B cell (primary cell): ENCODE measurements at regions not wholly inside any gene's neighbourhood (a gene's known extent, or its start where the extent isn't known, plus 50 kb on each side); places are given as distances from the start of the nearest gene placed in this dataset.

Source experiments
- ATAC-seq: fragments of 200-7000 bp; cut with Tn5 transposase; one replicate; pipeline ENCODE4 v1.10.0; 2021; ENCODE audit warnings: low read depth, mild to moderate bottlenecking, moderate number of reproducible peaks, moderate library complexity
- CTCF ChIA-PET: fragments of 350-600 bp; sonication (Branson Sonifier 250); formaldehyde crosslinking; loops from one replicate; lab custom pipeline; 2021; ENCODE audit warnings: antibody characterized with exemption, inconsistent platforms; lab: Charles Lee
- POLR2A ChIA-PET: fragments of 350-600 bp; sonication (Branson Sonifier 250); formaldehyde crosslinking; loops from one replicate; lab custom pipeline; 2021; ENCODE audit warnings: antibody characterized with exemption; lab: Charles Lee
- DNase-seq: peaks from one replicate; pipeline ENCODE4 v3.0.0; 2013
- H2AFZ ChIP-seq: 2 replicates; pipeline ENCODE4 v1.6.1; 2012; ENCODE audit warnings: mild to moderate bottlenecking, low read depth, low read length; ENCODE audit not compliant: insufficient read depth, poor library complexity, severe bottlenecking
- H3K27ac ChIP-seq, 2 donors: 1 replicate in 1 of 2; 2 replicates in 1 of 2; pipeline ENCODE4 v1.5.1; 2012 to 2013; ENCODE audit warnings: low read length in 2 of 2, mild to moderate bottlenecking in 2 of 2, moderate library complexity in 1 of 2
- H3K27me3 ChIP-seq, 4 experiments: fragments of 200-600 bp in 1 of 4; sonication (generic) in 1 of 4; replicated peaks in 1 of 4; 1 replicate in 2 of 4; 2 replicates in 2 of 4; pipeline versions ENCODE4 v1.6.1 to v1.7.0; 2013 to 2016; ENCODE audit warnings: low read length in 3 of 4, mild to moderate bottlenecking in 2 of 4, mixed read lengths in 1 of 4, moderate library complexity in 1 of 4; ENCODE audit not compliant: insufficient read depth in 4 of 4, control insufficient read depth in 3 of 4; ENCODE audit errors: control extremely low read depth in 1 of 4
- H3K36me3 ChIP-seq, 2 experiments: replicated peaks in 1 of 2; 1 replicate in 1 of 2; 2 replicates in 1 of 2; pipeline versions ENCODE4 v1.6.1 to v1.7.1; 2013; ENCODE audit warnings: low read length in 1 of 2; ENCODE audit not compliant: insufficient read depth in 2 of 2, control insufficient read depth in 1 of 2; ENCODE audit errors: control extremely low read depth in 1 of 2, extremely low read depth in 1 of 2
- H3K4me1 ChIP-seq, 2 donors: fragments of 200-600 bp in 1 of 2; sonication (generic) in 1 of 2; 1 replicate in 1 of 2; 2 replicates in 1 of 2; pipeline versions ENCODE4 v1.5.1 to v1.6.1; 2013 to 2017; ENCODE audit warnings: low read length in 2 of 2; ENCODE audit not compliant: control insufficient read depth in 2 of 2, insufficient read depth in 2 of 2
- H3K4me2 ChIP-seq: replicated peaks from 2 replicates; pipeline ENCODE3; 2012; ENCODE audit warnings: mild to moderate bottlenecking, low read depth, low read length; ENCODE audit not compliant: poor library complexity, severe bottlenecking
- H3K4me3 ChIP-seq, 5 experiments: fragments of 200-600 bp in 1 of 5; sonication (generic) in 1 of 5; 1 replicate in 3 of 5; 2 replicates in 2 of 5; pipeline versions ENCODE4 v1.5.1 to v1.7.0; 2011 to 2016; ENCODE audit warnings: low read length in 4 of 5, mild to moderate bottlenecking in 4 of 5, low read depth in 2 of 5, control low read depth in 1 of 5, moderate library complexity in 1 of 5; ENCODE audit not compliant: insufficient read depth in 1 of 5; ENCODE audit errors: control extremely low read depth in 1 of 5, extremely low read depth in 1 of 5
- H3K79me2 ChIP-seq: fragments of 200-600 bp; sonication (generic); one replicate; pipeline ENCODE4 v1.6.0; 2016; ENCODE audit warnings: low read length; ENCODE audit not compliant: control insufficient read depth, insufficient read depth
- H3K9ac ChIP-seq: fragments of 200-600 bp; sonication (generic); 2 replicates; pipeline ENCODE4 v1.6.1; 2017; ENCODE audit warnings: mild to moderate bottlenecking, low read length, moderate library complexity
- H3K9me3 ChIP-seq, 3 donors: one replicate each; pipeline versions ENCODE4 v1.6.1 to v1.7.1; 2013; ENCODE audit warnings: low read length in 2 of 3; ENCODE audit not compliant: control insufficient read depth in 2 of 3, insufficient read depth in 1 of 3; ENCODE audit errors: control extremely low read depth in 1 of 3
- H4K20me1 ChIP-seq: 2 replicates; pipeline ENCODE4 v1.6.0; 2012; ENCODE audit warnings: mild to moderate bottlenecking, low read length; ENCODE audit not compliant: insufficient read depth, control insufficient read depth, poor library complexity, severe bottlenecking
- H3K27ac Mint-ChIP-seq: one replicate; pipeline ENCODE4 v1.8.0; 2021; ENCODE audit warnings: mixed read lengths
- H3K27me3 Mint-ChIP-seq: one replicate; pipeline ENCODE4 v1.8.0; 2021; ENCODE audit warnings: mixed read lengths
- H3K4me1 Mint-ChIP-seq: one replicate; pipeline ENCODE4 v1.8.0; 2021; ENCODE audit warnings: mixed read lengths
- H3K4me3 Mint-ChIP-seq: one replicate; pipeline ENCODE4 v1.8.0; 2021; ENCODE audit warnings: mixed read lengths
- H3K9me3 Mint-ChIP-seq: one replicate; pipeline ENCODE4 v1.8.0; 2022; ENCODE audit warnings: mixed read lengths; ENCODE audit not compliant: insufficient read depth
- CTCF ChIP-seq: fragments of 200-600 bp; IDR thresholded peaks from one replicate; pipeline ENCODE4 v1.8.0; 2022; ENCODE audit warnings: antibody characterized with exemption, mild to moderate bottlenecking
- EZH2 ChIP-seq: IDR thresholded peaks from 2 replicates; pipeline ENCODE4 v1.6.1; 2012; ENCODE audit warnings: borderline replicate concordance, low read depth, mild to moderate bottlenecking, moderate library complexity, low read length; ENCODE audit not compliant: insufficient read depth, poor library complexity, severe bottlenecking
- WGBS: methylation state at CpG from one replicate; pipeline ENCODE4 v1.1.5; 2013; ENCODE audit warnings: missing lambda C conversion rate; ENCODE audit not compliant: insufficient coverage; 5-methylcytosine and 5-hydroxymethylcytosine counted together
- intact Hi-C: fragments of 100-400 bp; cut with micrococcal nuclease; formaldehyde crosslinking; loops from one replicate; pipeline ENCODE4 v1.10.0; 2022

- no peak overlapping the region for H3K9ac ChIP-seq
- H3K36me3 ChIP-seq, result no peaks in the 10 kb centered on the region
- WGBS, result 89% methylated on average over 9 of the region's 12 CpGs
- no peak overlapping the region for H2AFZ ChIP-seq
- ChIA-PET POLR2A (no interaction called here), CTCF (no interaction called here)
- Mint-ChIP-seq H3K27me3 (peaks cover 6% of the 10 kb centered on the region), H3K4me3 (no peak overlapping the region), H3K4me1 (no peaks in the 10 kb centered on the region), H3K27ac (no peak overlapping the region), H3K9me3 (peaks cover 3% of the 10 kb centered on the region)
- ATAC-seq (no peak), DNase-seq (no peak)
- intact Hi-C loops, result no loop called here
- no peaks in the 10 kb centered on the region for H4K20me1 ChIP-seq
- no peak overlapping the region for H3K27ac ChIP-seq
- H3K79me2 ChIP-seq, result no peaks in the 10 kb centered on the region
- H3K4me3 ChIP-seq, result no peak overlapping the region
- H3K4me2 ChIP-seq, result no peak overlapping the region
- H3K4me1 ChIP-seq, result no peaks in the 10 kb centered on the region
- H3K9me3 ChIP-seq, result peaks cover 0 to 14% (median 0%) of the 10 kb centered on the region in 3 donors
- TF ChIP-seq CTCF, result no peak
- no peak for TF ChIP-seq EZH2
- H3K27me3 ChIP-seq, result no peaks in the 10 kb centered on the region
These were observed 154.8 kb downstream of the SALL1 start for GRCh38 chr16:50996166-50996829.

GRCh38 chr16:50994995-50995394, 156.1 kb downstream of the SALL1 start:
- WGBS, result 87% methylated on average over 4 of the region's 8 CpGs
- no peak for ATAC-seq

More at GRCh38 chr16:50994995-50995394, 156.1 kb downstream of the SALL1 start:
- TF ChIP-seq EZH2 (no peak), CTCF (no peak)
- DNase-seq, result no peak
- Histone ChIP-seq H3K4me2 (no peak overlapping the region), H2AFZ (no peak overlapping the region), H3K9ac (no peak overlapping the region), H3K4me3 (no peak overlapping the region), H3K4me1 (no peaks in the 10 kb centered on the region), H3K36me3 (no peaks in the 10 kb centered on the region), H3K27me3 (no peaks in the 10 kb centered on the region), H4K20me1 (no peaks in the 10 kb centered on the region), H3K27ac (no peak overlapping the region), H3K9me3 (peaks cover 0 to 22% (median 0%) of the 10 kb centered on the region in 3 donors), H3K79me2 (no peaks in the 10 kb centered on the region)
- Mint-ChIP-seq H3K4me1 (no peaks in the 10 kb centered on the region), H3K4me3 (no peak overlapping the region), H3K27ac (no peak overlapping the region), H3K9me3 (peaks cover 3% of the 10 kb centered on the region), H3K27me3 (peaks cover 6% of the 10 kb centered on the region)
- CTCF ChIA-PET, result no interaction called here
- intact Hi-C loops, result no loop called here
- POLR2A ChIA-PET, result no interaction called here
